ENCODE measurements at regions not wholly inside any gene's neighbourhood (a gene's known extent, or its start where the extent isn't known, plus 50 kb on each side); places are given as distances from the start of the nearest gene placed in this dataset.

- TF ChIP-seq CTCF (IDR thresholded peaks at IDR 0.05; ENCODE audit: poor library complexity) (no peak), EZH2phosphoT487 (IDR thresholded peaks at IDR 0.05; ENCODE audit: low read depth, severe bottlenecking, unreplicated experiment) (no peak), EZH2 (IDR thresholded peaks at IDR 0.05; ENCODE audit: borderline replicate concordance) (no peak)
Measured at GRCh38 chr13:71339005-71339404, 528.0 kb downstream of the DACH1 start.

All from hepatocyte (in vitro differentiated cells).